ENCODE measurements at regions not wholly inside any gene's neighbourhood (a gene's known extent, or its start where the extent isn't known, plus 50 kb on each side); places are given as distances from the start of the nearest gene placed in this dataset.

- DNase-seq = no peak
Observed at GRCh38 chr10:58885146-58885545, 291.3 kb upstream of the PHYHIPL start.

GRCh38 chr10:58885686-58886345 lies 290.6 kb upstream of the PHYHIPL start:
- no peak for DNase-seq

GRCh38 chr10:58886406-58886805 lies 290.0 kb upstream of the PHYHIPL start:
- DNase-seq = no peak

- no peak for DNase-seq
Observed at GRCh38 chr10:58887474-58887873, 289.0 kb upstream of the PHYHIPL start.

GRCh38 chr10:58888957-58889356 lies 287.5 kb upstream of the PHYHIPL start:
- DNase-seq = no peak

- DNase-seq = no peak
Observed at GRCh38 chr10:58892031-58892531, 284.4 kb upstream of the PHYHIPL start.

GRCh38 chr10:58894929-58895328 lies 281.5 kb upstream of the PHYHIPL start:
- DNase-seq = peak; percentile 24

GRCh38 chr10:58896229-58896628 lies 280.2 kb upstream of the PHYHIPL start:
- no peak for DNase-seq

GRCh38 chr10:58897236-58897635 lies 279.2 kb upstream of the PHYHIPL start:
- no peak for DNase-seq

- DNase-seq = no peak
Observed at GRCh38 chr10:58897708-58898107, 278.7 kb upstream of the PHYHIPL start.

GRCh38 chr10:58898854-58899573 lies 277.4 kb upstream of the PHYHIPL start:
- DNase-seq = no peak

- no peak for DNase-seq
Observed at GRCh38 chr10:58901092-58901646, 275.3 kb upstream of the PHYHIPL start.

GRCh38 chr10:58903071-58903470 lies 273.4 kb upstream of the PHYHIPL start:
- no peak for DNase-seq

GRCh38 chr10:58909881-58910280 lies 266.6 kb upstream of the PHYHIPL start:
- DNase-seq = no peak

- DNase-seq = no peak
Observed at GRCh38 chr10:58913717-58914116, 262.7 kb upstream of the PHYHIPL start.

GRCh38 chr10:58918887-58919286 lies 257.6 kb upstream of the PHYHIPL start:
- DNase-seq = no peak

- DNase-seq = no peak
Observed at GRCh38 chr10:58919927-58920654, 256.4 kb upstream of the PHYHIPL start.

GRCh38 chr10:58920655-58921003 lies 255.8 kb upstream of the PHYHIPL start:
- no peak for DNase-seq

- DNase-seq = no peak
Observed at GRCh38 chr10:58921421-58921855, 255.0 kb upstream of the PHYHIPL start.

GRCh38 chr10:58925381-58925780 lies 251.1 kb upstream of the PHYHIPL start:
- DNase-seq = no peak

- no peak for DNase-seq
Observed at GRCh38 chr10:58930500-58930899, 245.9 kb upstream of the PHYHIPL start.

- DNase-seq = no peak
Observed at GRCh38 chr10:58932126-58932525, 244.3 kb upstream of the PHYHIPL start.
